ENCODE measurements at regions not wholly inside any gene's neighbourhood (a gene's known extent, or its start where the extent isn't known, plus 50 kb on each side); places are given as distances from the start of the nearest gene placed in this dataset.

DNA sequence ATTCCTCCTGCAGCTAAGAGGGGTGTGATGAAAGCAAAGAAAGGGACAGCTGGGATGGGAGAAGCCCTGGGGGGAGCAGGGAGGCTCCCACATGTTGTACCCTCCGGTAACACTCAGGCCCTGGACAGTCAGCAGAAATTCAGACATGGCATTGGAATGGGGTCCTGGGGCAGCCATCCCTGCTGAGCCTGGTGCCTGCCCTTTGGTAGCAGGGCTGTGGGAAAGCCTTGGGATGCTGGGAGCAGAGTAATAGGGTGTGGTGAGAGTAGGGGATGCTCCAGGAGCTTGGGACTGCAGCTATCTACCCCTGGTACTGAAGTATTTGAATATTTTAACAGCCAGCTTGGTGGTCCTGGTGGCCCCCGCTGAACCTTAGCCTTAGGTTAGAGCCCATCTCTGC is 56.8 kb downstream of the FAM241B start:
- Histone ChIP-seq H3K4me1 (ENCODE audit: low read length) (no peaks in the 10 kb centered on the region), H3K9me3 (ENCODE audit: insufficient read depth, low read length) (no peaks in the 10 kb centered on the region), H3K36me3 (replicated peaks; ENCODE audit: low read depth, low read length) (no peaks in the 10 kb centered on the region), H2AFZ (ENCODE audit: low read depth, low read length) (no peak overlapping the region), H3K27ac (ENCODE audit: low read length) (no peak overlapping the region), H3K27me3 (ENCODE audit: low read depth, low read length) (no peaks in the 10 kb centered on the region; the same call in none of the 2 replicates), H3K4me2 (ENCODE audit: low read length) (no peak overlapping the region), H4K20me1 (ENCODE audit: insufficient read depth, low read length) (no peaks in the 10 kb centered on the region), H3K4me3 (ENCODE audit: low read length) (no peak overlapping the region), H3K79me2 (ENCODE audit: low read length) (no peaks in the 10 kb centered on the region), H3K9ac (ENCODE audit: low read length) (no peak overlapping the region)
- TF ChIP-seq, protein P1, sequence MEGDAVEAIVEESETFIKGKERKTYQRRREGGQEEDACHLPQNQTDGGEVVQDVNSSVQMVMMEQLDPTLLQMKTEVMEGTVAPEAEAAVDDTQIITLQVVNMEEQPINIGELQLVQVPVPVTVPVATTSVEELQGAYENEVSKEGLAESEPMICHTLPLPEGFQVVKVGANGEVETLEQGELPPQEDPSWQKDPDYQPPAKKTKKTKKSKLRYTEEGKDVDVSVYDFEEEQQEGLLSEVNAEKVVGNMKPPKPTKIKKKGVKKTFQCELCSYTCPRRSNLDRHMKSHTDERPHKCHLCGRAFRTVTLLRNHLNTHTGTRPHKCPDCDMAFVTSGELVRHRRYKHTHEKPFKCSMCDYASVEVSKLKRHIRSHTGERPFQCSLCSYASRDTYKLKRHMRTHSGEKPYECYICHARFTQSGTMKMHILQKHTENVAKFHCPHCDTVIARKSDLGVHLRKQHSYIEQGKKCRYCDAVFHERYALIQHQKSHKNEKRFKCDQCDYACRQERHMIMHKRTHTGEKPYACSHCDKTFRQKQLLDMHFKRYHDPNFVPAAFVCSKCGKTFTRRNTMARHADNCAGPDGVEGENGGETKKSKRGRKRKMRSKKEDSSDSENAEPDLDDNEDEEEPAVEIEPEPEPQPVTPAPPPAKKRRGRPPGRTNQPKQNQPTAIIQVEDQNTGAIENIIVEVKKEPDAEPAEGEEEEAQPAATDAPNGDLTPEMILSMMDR (IDR thresholded peaks at IDR 0.05; ENCODE audit: low read depth, low read length): no peak
- no peak for TF ChIP-seq EZH2phosphoT487 (IDR thresholded peaks at IDR 0.05; ENCODE audit: low read depth)

DNA sequence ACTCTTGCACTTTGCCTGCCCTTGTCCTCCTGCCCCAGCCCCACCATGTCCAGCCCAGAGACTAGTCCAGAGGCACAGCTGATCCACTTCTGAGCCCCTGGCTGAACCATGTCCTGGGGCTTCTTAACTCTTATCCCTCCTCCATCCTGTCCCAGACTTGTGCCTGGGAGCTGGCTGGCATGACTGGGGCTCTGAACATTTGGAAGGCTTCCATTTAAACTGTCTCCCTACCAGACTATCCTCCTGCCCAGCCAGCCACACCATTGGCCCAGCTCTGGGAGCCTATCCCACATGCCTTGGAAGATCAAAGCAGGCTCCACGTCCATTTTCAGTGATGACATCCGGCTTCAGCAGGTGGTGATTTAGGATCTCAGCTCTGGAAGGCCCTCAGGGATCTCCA is 57.4 kb downstream of the FAM241B start:
- H3K79me2 ChIP-seq (ENCODE audit: low read length): no peaks in the 10 kb centered on the region
- H3K9ac ChIP-seq (ENCODE audit: low read length): no peak overlapping the region
- H3K4me1 ChIP-seq (ENCODE audit: low read length): no peaks in the 10 kb centered on the region
- H3K27me3 ChIP-seq (ENCODE audit: low read depth, low read length): no peaks in the 10 kb centered on the region; the same call in 1 of the 2 replicates
- H3K9me3 ChIP-seq (ENCODE audit: insufficient read depth, low read length): no peaks in the 10 kb centered on the region
- H4K20me1 ChIP-seq (ENCODE audit: insufficient read depth, low read length): no peaks in the 10 kb centered on the region
- no peak overlapping the region for H2AFZ ChIP-seq (ENCODE audit: low read depth, low read length)
- H3K4me3 ChIP-seq (ENCODE audit: low read length): no peak overlapping the region
- H3K27ac ChIP-seq (ENCODE audit: low read length): no peak overlapping the region
- no peaks in the 10 kb centered on the region for H3K36me3 ChIP-seq (replicated peaks; ENCODE audit: low read depth, low read length)
- no peak overlapping the region for H3K4me2 ChIP-seq (ENCODE audit: low read length)
- TF ChIP-seq EZH2phosphoT487 (IDR thresholded peaks at IDR 0.05; ENCODE audit: low read depth): no peak
- TF ChIP-seq, protein P1 (IDR thresholded peaks at IDR 0.05; ENCODE audit: low read depth, low read length): no peak

DNA sequence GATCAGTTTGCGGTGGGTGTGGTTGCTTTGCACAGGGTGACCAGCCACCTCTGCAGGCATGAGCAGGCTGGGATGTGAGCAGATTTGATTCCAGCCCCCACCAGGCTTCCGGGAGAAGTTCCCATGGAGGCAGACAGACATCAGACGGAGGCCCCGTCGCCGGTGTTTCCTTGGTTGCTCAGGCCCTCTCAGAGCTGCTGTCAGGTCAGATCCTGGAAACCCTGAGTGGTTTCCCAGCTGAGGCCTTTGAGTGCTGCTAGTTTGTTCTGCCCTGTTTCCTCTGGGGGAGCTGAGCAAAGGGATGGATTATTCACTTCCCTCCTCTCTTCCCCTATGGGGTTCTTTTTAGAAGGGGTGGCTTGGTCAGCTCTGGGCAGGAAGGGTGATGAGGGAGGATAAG is 62.2 kb downstream of the FAM241B start:
- Histone ChIP-seq H3K79me2 (ENCODE audit: low read length) (no peaks in the 10 kb centered on the region), H3K9me3 (ENCODE audit: insufficient read depth, low read length) (no peaks in the 10 kb centered on the region), H3K36me3 (replicated peaks; ENCODE audit: low read depth, low read length) (no peaks in the 10 kb centered on the region), H4K20me1 (ENCODE audit: insufficient read depth, low read length) (no peaks in the 10 kb centered on the region), H3K4me3 (ENCODE audit: low read length) (no peak overlapping the region), H2AFZ (ENCODE audit: low read depth, low read length) (no peak overlapping the region), H3K4me1 (ENCODE audit: low read length) (no peaks in the 10 kb centered on the region), H3K4me2 (ENCODE audit: low read length) (no peak overlapping the region), H3K27me3 (ENCODE audit: low read depth, low read length) (no peaks in the 10 kb centered on the region), H3K9ac (ENCODE audit: low read length) (no peak overlapping the region), H3K27ac (ENCODE audit: low read length) (no peak overlapping the region)
- TF ChIP-seq, protein P1 (IDR thresholded peaks at IDR 0.05; ENCODE audit: low read depth, low read length): no peak
- no peak for TF ChIP-seq EZH2phosphoT487 (IDR thresholded peaks at IDR 0.05; ENCODE audit: low read depth)

DNA sequence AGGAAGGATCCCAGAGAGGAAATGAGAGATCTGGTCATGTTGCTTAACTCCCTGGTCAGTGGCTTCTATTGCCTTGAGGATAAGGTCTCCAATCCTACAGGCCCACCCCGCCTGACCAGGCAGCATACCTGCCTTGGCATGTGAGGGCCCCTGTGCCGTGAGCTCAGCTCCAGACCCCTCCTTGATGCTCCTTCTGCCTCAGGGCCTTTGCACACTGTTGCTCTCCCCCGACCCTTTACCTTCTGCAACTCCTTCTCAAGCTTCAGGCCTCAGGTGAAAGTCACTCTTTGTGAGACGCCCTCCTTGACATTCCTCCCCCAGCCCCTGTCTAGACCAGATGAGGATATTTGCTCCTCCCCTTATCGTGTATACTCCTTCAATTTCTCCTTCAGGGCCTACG is 62.8 kb downstream of the FAM241B start:
- H3K4me1 ChIP-seq (ENCODE audit: low read length): no peaks in the 10 kb centered on the region
- H3K4me3 ChIP-seq (ENCODE audit: low read length): no peak overlapping the region
- no peak overlapping the region for H3K4me2 ChIP-seq (ENCODE audit: low read length)
- no peaks in the 10 kb centered on the region for H3K9me3 ChIP-seq (ENCODE audit: insufficient read depth, low read length)
- H3K79me2 ChIP-seq (ENCODE audit: low read length): no peaks in the 10 kb centered on the region
- H3K27me3 ChIP-seq (ENCODE audit: low read depth, low read length): no peaks in the 10 kb centered on the region
- H4K20me1 ChIP-seq (ENCODE audit: insufficient read depth, low read length): no peaks in the 10 kb centered on the region
- no peak for TF ChIP-seq EZH2phosphoT487 (IDR thresholded peaks at IDR 0.05; ENCODE audit: low read depth)
- TF ChIP-seq, protein P1 (IDR thresholded peaks at IDR 0.05; ENCODE audit: low read depth, low read length): no peak
- H3K9ac ChIP-seq (ENCODE audit: low read length): no peak overlapping the region
- H2AFZ ChIP-seq (ENCODE audit: low read depth, low read length): no peak overlapping the region
- no peak overlapping the region for H3K27ac ChIP-seq (ENCODE audit: low read length)
- H3K36me3 ChIP-seq (replicated peaks; ENCODE audit: low read depth, low read length): no peaks in the 10 kb centered on the region
